Spleen (tissue), 11 donors: ENCODE measurements at regions not wholly inside any gene's neighbourhood (a gene's known extent, or its start where the extent isn't known, plus 50 kb on each side); places are given as distances from the start of the nearest gene placed in this dataset.

Experiments used
- DNase-seq: peaks from one replicate; pipeline ENCODE4 v3.0.0-alpha.2; 2020
- H3K27ac ChIP-seq, 8 donors: fragments of 200-600 bp; sonication (generic) in 7 of 8; 1 replicate in 4 of 8; 2 replicates in 4 of 8; pipeline versions ENCODE4 v1.5.0 to v1.8.0; 2016 to 2021; ENCODE audit warnings: inconsistent platforms in 4 of 8, mild to moderate bottlenecking in 4 of 8, moderate library complexity in 1 of 8
- H3K27me3 ChIP-seq, 7 donors: fragments of 200-600 bp; sonication (generic) in 6 of 7; replicated peaks in 1 of 7; 1 replicate in 4 of 7; 2 replicates in 3 of 7; pipeline versions ENCODE4 v1.5.0 to v1.8.0; 2016 to 2021; ENCODE audit warnings: inconsistent platforms in 3 of 7, mild to moderate bottlenecking in 1 of 7
- H3K36me3 ChIP-seq, 6 donors: fragments of 200-600 bp; sonication (generic) in 5 of 6; 1 replicate in 4 of 6; 2 replicates in 2 of 6; pipeline versions ENCODE4 v1.5.0 to v1.8.0; 2016 to 2021; ENCODE audit warnings: inconsistent platforms in 2 of 6
- H3K4me1 ChIP-seq, 6 donors: fragments of 200-600 bp; sonication (generic) in 5 of 6; 1 replicate in 3 of 6; 2 replicates in 3 of 6; pipeline versions ENCODE4 v1.5.0 to v1.8.0; 2016 to 2021; ENCODE audit warnings: inconsistent platforms in 3 of 6
- H3K4me3 ChIP-seq, 8 donors: fragments of 200-600 bp; sonication (generic) in 7 of 8; 1 replicate in 4 of 8; 2 replicates in 4 of 8; pipeline versions ENCODE4 v1.5.0 to v1.8.0; 2016 to 2021; ENCODE audit warnings: inconsistent platforms in 4 of 8, mild to moderate bottlenecking in 4 of 8, moderate library complexity in 2 of 8
- H3K9me3 ChIP-seq, 8 donors: fragments of 200-600 bp; sonication (generic) in 7 of 8; 1 replicate in 4 of 8; 2 replicates in 4 of 8; pipeline versions ENCODE4 v1.5.0 to v1.8.0; 2016 to 2021; ENCODE audit warnings: inconsistent platforms in 4 of 8
- POLR2A ChIP-seq, 3 donors: fragments of 450-650 bp; IDR thresholded peaks; one replicate each; pipeline ENCODE4 v1.5.1; 2017; ENCODE audit warnings: antibody characterized with exemption in 3 of 3, mild to moderate bottlenecking in 1 of 3
- POLR2AphosphoS5 ChIP-seq, 3 donors: sonication (generic); formaldehyde crosslinking; IDR thresholded peaks; one replicate each; pipeline ENCODE4 v1.5.1; 2017; ENCODE audit warnings: antibody characterized with exemption in 3 of 3
- WGBS, 5 donors: extraction: QIAGEN DNeasy Blood & Tissue Kit in 3 of 5; methylation state at CpG; one replicate each; pipeline versions ENCODE4 v1.1.5 to v1.1.7; 2013 to 2018; 5-methylcytosine and 5-hydroxymethylcytosine counted together
- intact Hi-C: fragments of 100-400 bp; cut with DNase I; formaldehyde crosslinking; loops from one replicate; pipeline ENCODE4 v1.15.0; 2023; ENCODE audit warnings: low total_unique reads
- TF ChIP-seq, protein P1 (sequence below), 11 experiments: fragments of 200-600 bp in 7 of 11; fragments of 450-650 bp in 4 of 11; sonication (generic) in 4 of 11; IDR thresholded peaks in 8 of 11; conservative IDR thresholded peaks in 3 of 11; 1 replicate in 7 of 11; 2 replicates in 4 of 11; pipeline versions ENCODE4 v1.4.0 to v1.8.0; 2016 to 2021; ENCODE audit warnings: antibody characterized with exemption in 11 of 11, inconsistent platforms in 4 of 11, mild to moderate bottlenecking in 1 of 11
- donor health status: healthy with polysubstance abuse.
- donor health status: DM: no; HTN: no; CAD: no; lungs with moderate emphysema.
- donor health status: DM: no; HTN: no; CAD: no.
- donor health status: Bipolar disorder and iron deficiency.
- donor health status: healthy.
- donor health status: DM: no; HTN: no; CAD: no.
- donor health status: DM: yes; HTN: yes; CAD: no.

- Histone ChIP-seq H3K4me3 (no peak overlapping the region), H3K4me1 (no peaks in the 10 kb centered on the region), H3K36me3 (no peaks in the 10 kb centered on the region), H3K27me3 (peaks cover 0 to 3% (median 0%) of the 10 kb centered on the region in 7 donors), H3K9me3 (no peaks in the 10 kb centered on the region), H3K27ac (no peak overlapping the region)
- DNase-seq = no peak
- intact Hi-C loops = no loop called here
- whole genome bisulfite sequencing, 5 donors = 87 to 97% (median 93%) methylated on average over 8 of the region's 8 CpGs
- TF ChIP-seq POLR2AphosphoS5 (IDR thresholded peaks at IDR 0.05) = no peak
These were observed 196.9 kb upstream of the MAF start for GRCh38 chr16:79797486-79797885.

- no peak overlapping the region for H3K27ac ChIP-seq
- no peaks in the 10 kb centered on the region for H3K9me3 ChIP-seq
- peaks cover 0 to 3% (median 0%) of the 10 kb centered on the region in 7 donors for H3K27me3 ChIP-seq
- intact Hi-C loops = no loop called here
- 77 to 89% (median 81%) methylated on average over 4 of the region's 4 CpGs for WGBS, 5 donors
- no peak for DNase-seq
- H3K4me1 ChIP-seq = no peaks in the 10 kb centered on the region
- no peak overlapping the region for H3K4me3 ChIP-seq
- H3K36me3 ChIP-seq = no peaks in the 10 kb centered on the region
- TF ChIP-seq, protein P1, sequence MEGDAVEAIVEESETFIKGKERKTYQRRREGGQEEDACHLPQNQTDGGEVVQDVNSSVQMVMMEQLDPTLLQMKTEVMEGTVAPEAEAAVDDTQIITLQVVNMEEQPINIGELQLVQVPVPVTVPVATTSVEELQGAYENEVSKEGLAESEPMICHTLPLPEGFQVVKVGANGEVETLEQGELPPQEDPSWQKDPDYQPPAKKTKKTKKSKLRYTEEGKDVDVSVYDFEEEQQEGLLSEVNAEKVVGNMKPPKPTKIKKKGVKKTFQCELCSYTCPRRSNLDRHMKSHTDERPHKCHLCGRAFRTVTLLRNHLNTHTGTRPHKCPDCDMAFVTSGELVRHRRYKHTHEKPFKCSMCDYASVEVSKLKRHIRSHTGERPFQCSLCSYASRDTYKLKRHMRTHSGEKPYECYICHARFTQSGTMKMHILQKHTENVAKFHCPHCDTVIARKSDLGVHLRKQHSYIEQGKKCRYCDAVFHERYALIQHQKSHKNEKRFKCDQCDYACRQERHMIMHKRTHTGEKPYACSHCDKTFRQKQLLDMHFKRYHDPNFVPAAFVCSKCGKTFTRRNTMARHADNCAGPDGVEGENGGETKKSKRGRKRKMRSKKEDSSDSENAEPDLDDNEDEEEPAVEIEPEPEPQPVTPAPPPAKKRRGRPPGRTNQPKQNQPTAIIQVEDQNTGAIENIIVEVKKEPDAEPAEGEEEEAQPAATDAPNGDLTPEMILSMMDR (IDR thresholded peaks at IDR 0.05 in 8 of 11, conservative IDR thresholded peaks at IDR 0.05 in 3 of 11) = no peak
- TF ChIP-seq POLR2A (IDR thresholded peaks at IDR 0.05) = no peak
- no peak for TF ChIP-seq POLR2AphosphoS5 (IDR thresholded peaks at IDR 0.05)
These were observed 195.0 kb upstream of the MAF start for GRCh38 chr16:79795556-79795955.

- H3K4me1 ChIP-seq = no peaks in the 10 kb centered on the region
- no peak overlapping the region for H3K27ac ChIP-seq
- H3K36me3 ChIP-seq = no peaks in the 10 kb centered on the region
- no peak for TF ChIP-seq POLR2A (IDR thresholded peaks at IDR 0.05)
- TF ChIP-seq POLR2AphosphoS5 (IDR thresholded peaks at IDR 0.05) = no peak
- H3K27me3 ChIP-seq = peaks cover 0 to 3% (median 0%) of the 10 kb centered on the region in 7 donors
- intact Hi-C loops = no loop called here
- DNase-seq = no peak
- H3K4me3 ChIP-seq = no peak overlapping the region
- H3K9me3 ChIP-seq = no peaks in the 10 kb centered on the region
- WGBS, 5 donors = 90 to 96% (median 92%) methylated on average over 8 of the region's 8 CpGs
These were observed 194.4 kb upstream of the MAF start for GRCh38 chr16:79794941-79795340.

DNA sequence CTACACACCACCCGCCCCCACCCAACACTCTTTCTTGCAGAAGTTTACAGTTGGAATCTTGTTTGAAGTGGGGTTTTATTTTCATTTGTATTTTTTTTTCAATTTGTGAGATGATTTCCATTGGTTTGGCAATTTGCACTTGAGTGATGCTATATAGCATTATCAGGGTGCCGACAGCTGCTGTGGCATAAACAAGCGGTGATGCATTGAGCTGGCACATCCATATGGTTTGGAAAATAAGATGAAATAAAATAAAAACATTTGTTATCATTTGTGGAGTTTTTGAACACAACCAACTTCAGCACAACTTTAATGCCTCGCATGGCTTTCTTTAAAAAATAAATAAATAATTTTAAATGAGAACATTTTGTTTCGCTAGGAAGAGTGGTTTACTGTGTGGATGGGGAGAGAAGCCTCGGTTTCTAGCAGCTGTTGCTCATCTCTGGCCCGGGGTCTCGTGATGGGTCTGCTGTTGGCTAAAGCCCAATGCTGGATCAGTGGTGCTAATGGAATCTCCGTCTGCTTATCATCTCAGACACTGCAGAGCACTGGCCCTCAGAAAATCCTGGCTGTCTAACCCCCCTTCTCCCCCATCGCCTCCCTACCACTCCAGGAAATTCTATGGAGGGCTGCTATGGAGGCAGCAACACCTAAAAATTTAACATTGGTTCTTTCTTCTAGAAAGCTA, 192.3 kb upstream of the MAF start:
- DNase-seq = no peak
- 69 to 88% (median 83%) methylated on average over 9 to 10 of the region's 10 CpGs for WGBS, 5 donors
- intact Hi-C loops = no loop called here

GRCh38 chr16:79792076-79792475, 191.5 kb upstream of the MAF start:
- TF ChIP-seq POLR2A (IDR thresholded peaks at IDR 0.05) = no peak
- 77 to 89% (median 83%) methylated on average over 6 of the region's 6 CpGs for WGBS, 5 donors
- Histone ChIP-seq H3K4me1 (no peaks in the 10 kb centered on the region), H3K9me3 (no peaks in the 10 kb centered on the region), H3K4me3 (no peak overlapping the region), H3K36me3 (no peaks in the 10 kb centered on the region), H3K27me3 (peaks cover 0 to 3% (median 0%) of the 10 kb centered on the region in 7 donors), H3K27ac (no peak overlapping the region)
- no peak for DNase-seq
- intact Hi-C loops = no loop called here

More for the DNA sequence above, 192.3 kb upstream of the MAF start:
- Histone ChIP-seq H3K4me1 (no peaks in the 10 kb centered on the region), H3K4me3 (no peak overlapping the region), H3K27me3 (peaks cover 0 to 3% (median 0%) of the 10 kb centered on the region in 7 donors), H3K36me3 (no peaks in the 10 kb centered on the region), H3K9me3 (no peaks in the 10 kb centered on the region), H3K27ac (no peak overlapping the region)
- TF ChIP-seq, protein P1 (IDR thresholded peaks at IDR 0.05 in 8 of 11, conservative IDR thresholded peaks at IDR 0.05 in 3 of 11) = no peak
- TF ChIP-seq POLR2A (IDR thresholded peaks at IDR 0.05) = no peak
- no peak for TF ChIP-seq POLR2AphosphoS5 (IDR thresholded peaks at IDR 0.05)
